WTC11 (cell line): ENCODE measurements at regions not wholly inside any gene's neighbourhood (a gene's known extent, or its start where the extent isn't known, plus 50 kb on each side); places are given as distances from the start of the nearest gene placed in this dataset.

Experiments used
- ATF1 ChIP-seq: sonication (generic); formaldehyde crosslinking; IDR thresholded peaks from 2 replicates; pipeline ENCODE4 v1.8.1; 2023; ENCODE audit warnings: mild to moderate bottlenecking, moderate library complexity, missing genetic modification reagents
- CTCF ChIP-seq: fragments of 200-600 bp; IDR thresholded peaks from 2 replicates; pipeline ENCODE4 v1.8.0; 2022; ENCODE audit warnings: antibody characterized with exemption
- E2F1 ChIP-seq: sonication (generic); formaldehyde crosslinking; IDR thresholded peaks from 2 replicates; pipeline ENCODE4 v1.8.0; 2022; ENCODE audit warnings: mild to moderate bottlenecking, missing genetic modification reagents
- EMX1 ChIP-seq: fragments of 250-450 bp; sonication (Bioruptor Pico); IDR thresholded peaks from 2 replicates; pipeline ENCODE4 v1.8.0; 2021; ENCODE audit warnings: mild to moderate bottlenecking
- IRF2 ChIP-seq: sonication (generic); formaldehyde crosslinking; IDR thresholded peaks from 2 replicates; pipeline ENCODE4 v1.8.0; 2022; ENCODE audit warnings: low read depth, missing genetic modification reagents, borderline replicate concordance
- MAX ChIP-seq: sonication (generic); formaldehyde crosslinking; IDR thresholded peaks from 2 replicates; pipeline ENCODE4 v1.8.0; 2022; ENCODE audit warnings: mild to moderate bottlenecking, missing genetic modification reagents
- NFE2L1 ChIP-seq: sonication (generic); formaldehyde crosslinking; IDR thresholded peaks from 2 replicates; pipeline ENCODE4 v1.8.1; 2023; ENCODE audit warnings: missing genetic modification reagents
- NR1H2 ChIP-seq: sonication (generic); formaldehyde crosslinking; IDR thresholded peaks from 2 replicates; pipeline ENCODE4 v1.9.0; 2021; ENCODE audit warnings: mild to moderate bottlenecking, moderate library complexity, missing genetic modification reagents
- NR2C2 ChIP-seq: sonication (generic); formaldehyde crosslinking; IDR thresholded peaks from 2 replicates; pipeline ENCODE4 v1.8.0; 2022; ENCODE audit warnings: mild to moderate bottlenecking, missing genetic modification reagents
- PRDM15 ChIP-seq: sonication (generic); formaldehyde crosslinking; IDR thresholded peaks from 2 replicates; pipeline ENCODE4 v1.8.0; 2022; ENCODE audit warnings: missing genetic modification reagents
- RELA ChIP-seq: sonication (generic); formaldehyde crosslinking; IDR thresholded peaks from 2 replicates; pipeline ENCODE4 v1.8.1; 2022; ENCODE audit warnings: missing genetic modification reagents, mild to moderate bottlenecking, borderline replicate concordance
- ZNF232 ChIP-seq: sonication (generic); formaldehyde crosslinking; IDR thresholded peaks from 2 replicates; pipeline ENCODE4 v1.8.0; 2022; ENCODE audit warnings: mild to moderate bottlenecking, missing genetic modification reagents

GRCh38 chr7:25809441-25809840 lies 342.6 kb upstream of the NFE2L3 start:
- TF ChIP-seq CTCF: no peak
- TF ChIP-seq NFE2L1 (CRISPR knock-in tag): no peak
- TF ChIP-seq RELA (CRISPR knock-in tag): no peak
- no peak for TF ChIP-seq ATF1 (CRISPR knock-in tag)
- TF ChIP-seq NR1H2: no peak
- no peak for TF ChIP-seq EMX1
- no peak for TF ChIP-seq E2F1
- TF ChIP-seq IRF2 (CRISPR knock-in tag): no peak
- no peak for TF ChIP-seq ZNF232
- TF ChIP-seq NR2C2: no peak
- TF ChIP-seq MAX (CRISPR knock-in tag): no peak
- no peak for TF ChIP-seq PRDM15 (CRISPR knock-in tag)
